Activated T-helper 17 cell treated with anti-CD3 and anti-CD28 coated beads, Interleukin-2, amount 50 U/mL, for 72 hours (primary cell): ENCODE measurements at regions not wholly inside any gene's neighbourhood (a gene's known extent, or its start where the extent isn't known, plus 50 kb on each side); places are given as distances from the start of the nearest gene placed in this dataset.

Experiments
- ATAC-seq: fragments of 150-1000 bp; cut with Tn5 transposase; replicated peaks from 2 replicates; pipeline ENCODE4 v1.10.0; 2021; ENCODE audit warnings: mild to moderate bottlenecking, moderate library complexity
- H3K27ac Mint-ChIP-seq: one replicate; pipeline ENCODE4 v1.8.0; 2022; ENCODE audit warnings: mixed read lengths
- H3K27me3 Mint-ChIP-seq: one replicate; pipeline ENCODE4 v1.8.0; 2022; ENCODE audit warnings: mixed read lengths
- H3K36me3 Mint-ChIP-seq: one replicate; pipeline ENCODE4 v1.8.0; 2022; ENCODE audit warnings: low read depth, mild to moderate bottlenecking, mixed read lengths
- H3K4me1 Mint-ChIP-seq: one replicate; pipeline ENCODE4 v1.8.0; 2022; ENCODE audit warnings: mixed read lengths
- H3K4me3 Mint-ChIP-seq: one replicate; pipeline ENCODE4 v1.8.0; 2022; ENCODE audit warnings: mild to moderate bottlenecking, mixed read lengths
- H3K9me3 Mint-ChIP-seq: one replicate; pipeline ENCODE4 v1.8.0; 2022; ENCODE audit warnings: mixed read lengths

DNA sequence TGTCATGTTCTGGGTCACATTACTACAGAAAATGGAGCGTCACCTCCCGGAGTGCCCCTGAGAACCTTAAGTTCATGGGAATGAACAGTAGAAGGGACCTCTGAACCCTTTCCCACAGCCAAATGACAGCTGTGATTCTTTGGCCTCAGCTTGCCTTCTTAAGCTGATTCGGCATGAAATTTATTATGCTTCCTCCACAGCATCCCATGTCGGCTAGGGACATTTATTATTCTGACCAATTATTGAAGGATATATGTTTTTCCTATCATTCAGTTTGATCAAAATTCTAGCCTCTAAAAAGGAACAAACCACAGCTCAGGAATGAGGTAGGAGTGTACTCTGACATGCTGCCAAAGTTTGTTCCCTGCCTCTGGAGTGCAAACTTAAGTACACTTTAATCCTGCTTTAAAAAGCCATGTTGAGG, 440.6 kb downstream of the CETN3 start:
- Mint-ChIP-seq H3K4me3 (no peak overlapping the region), H3K36me3 (no peaks in the 10 kb centered on the region), H3K4me1 (no peaks in the 10 kb centered on the region), H3K27me3 (no peaks in the 10 kb centered on the region), H3K9me3 (peaks cover 6% of the 10 kb centered on the region), H3K27ac (no peak overlapping the region)
- no peak for ATAC-seq

- Mint-ChIP-seq H3K4me3 (no peak overlapping the region), H3K9me3 (peaks cover 6% of the 10 kb centered on the region), H3K36me3 (no peaks in the 10 kb centered on the region), H3K27ac (no peak overlapping the region), H3K27me3 (no peaks in the 10 kb centered on the region), H3K4me1 (no peaks in the 10 kb centered on the region)
- no peak for ATAC-seq
Observed at GRCh38 chr5:89967771-89968444, 441.6 kb downstream of the CETN3 start.

GRCh38 chr5:89956838-89957237, 452.7 kb downstream of the CETN3 start:
- Mint-ChIP-seq H3K4me1 (no peaks in the 10 kb centered on the region), H3K27me3 (no peaks in the 10 kb centered on the region)
- ATAC-seq: no peak

GRCh38 chr5:89954916-89955315, 454.6 kb downstream of the CETN3 start:
- no peak overlapping the region for H3K4me3 Mint-ChIP-seq
- H3K27me3 Mint-ChIP-seq: no peaks in the 10 kb centered on the region
- no peaks in the 10 kb centered on the region for H3K9me3 Mint-ChIP-seq
- ATAC-seq: no peak
- no peak overlapping the region for H3K27ac Mint-ChIP-seq
- no peaks in the 10 kb centered on the region for H3K4me1 Mint-ChIP-seq
- no peaks in the 10 kb centered on the region for H3K36me3 Mint-ChIP-seq

More at GRCh38 chr5:89956838-89957237, 452.7 kb downstream of the CETN3 start:
- H3K36me3 Mint-ChIP-seq: no peaks in the 10 kb centered on the region
- peaks cover 4% of the 10 kb centered on the region for H3K9me3 Mint-ChIP-seq
- no peak overlapping the region for H3K27ac Mint-ChIP-seq
- H3K4me3 Mint-ChIP-seq: no peak overlapping the region

DNA sequence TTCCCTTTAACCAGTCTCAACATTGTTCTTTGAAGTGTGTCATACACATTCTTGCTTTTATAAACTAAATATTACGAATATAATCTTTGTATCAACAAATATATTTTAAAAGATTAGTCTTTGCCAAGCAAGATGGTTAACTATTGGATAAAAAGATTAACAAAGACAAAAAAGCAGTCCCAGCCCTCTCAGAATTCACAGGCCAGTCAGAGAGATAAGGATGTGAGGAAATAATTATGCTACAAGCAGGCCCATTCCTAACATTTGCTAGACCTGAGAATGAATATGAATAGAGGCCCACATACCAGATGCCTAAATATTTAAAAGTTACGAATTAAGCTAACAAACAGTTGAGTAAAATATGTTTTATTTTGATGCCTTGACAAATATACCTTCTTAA, 457.7 kb downstream of the CETN3 start:
- Mint-ChIP-seq H3K36me3 (no peaks in the 10 kb centered on the region), H3K27me3 (no peaks in the 10 kb centered on the region), H3K4me3 (no peak overlapping the region), H3K4me1 (no peaks in the 10 kb centered on the region), H3K27ac (no peak overlapping the region), H3K9me3 (peaks cover 4% of the 10 kb centered on the region)
- ATAC-seq: no peak

GRCh38 chr5:89950234-89950633, 459.3 kb downstream of the CETN3 start:
- no peaks in the 10 kb centered on the region for H3K27me3 Mint-ChIP-seq
- no peaks in the 10 kb centered on the region for H3K36me3 Mint-ChIP-seq
- no peak overlapping the region for H3K4me3 Mint-ChIP-seq
- H3K27ac Mint-ChIP-seq: no peak overlapping the region
- H3K9me3 Mint-ChIP-seq: peaks cover 4% of the 10 kb centered on the region
- ATAC-seq: no peak
- no peaks in the 10 kb centered on the region for H3K4me1 Mint-ChIP-seq

DNA sequence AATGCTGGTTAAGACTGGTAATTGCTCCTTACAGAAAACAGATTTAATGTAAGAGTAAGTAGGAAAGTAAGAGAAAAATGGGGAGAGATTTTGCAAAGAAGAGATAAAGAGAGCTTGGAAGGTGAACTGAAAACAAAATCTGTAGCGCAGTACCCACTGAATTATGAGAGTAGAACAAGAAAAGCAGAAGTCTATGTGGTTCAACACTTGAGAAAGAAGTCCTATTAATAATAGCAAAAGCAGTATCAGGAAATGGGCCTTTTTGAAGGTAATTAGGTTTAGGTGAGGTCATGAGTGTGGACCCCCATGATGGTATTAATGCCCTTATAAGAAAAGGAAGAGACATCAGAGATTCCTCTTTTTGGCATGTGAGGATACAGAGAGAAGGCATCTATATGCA, 460.6 kb downstream of the CETN3 start:
- Mint-ChIP-seq H3K4me3 (no peak overlapping the region), H3K36me3 (no peaks in the 10 kb centered on the region), H3K27me3 (no peaks in the 10 kb centered on the region), H3K4me1 (no peaks in the 10 kb centered on the region), H3K27ac (no peak overlapping the region), H3K9me3 (peaks cover 4% of the 10 kb centered on the region)
- no peak for ATAC-seq

- Mint-ChIP-seq H3K27me3 (no peaks in the 10 kb centered on the region), H3K9me3 (peaks cover 4% of the 10 kb centered on the region), H3K4me1 (no peaks in the 10 kb centered on the region), H3K36me3 (no peaks in the 10 kb centered on the region), H3K27ac (no peak overlapping the region), H3K4me3 (no peak overlapping the region)
- no peak for ATAC-seq
Observed at GRCh38 chr5:89946916-89947315, 462.6 kb downstream of the CETN3 start.

DNA sequence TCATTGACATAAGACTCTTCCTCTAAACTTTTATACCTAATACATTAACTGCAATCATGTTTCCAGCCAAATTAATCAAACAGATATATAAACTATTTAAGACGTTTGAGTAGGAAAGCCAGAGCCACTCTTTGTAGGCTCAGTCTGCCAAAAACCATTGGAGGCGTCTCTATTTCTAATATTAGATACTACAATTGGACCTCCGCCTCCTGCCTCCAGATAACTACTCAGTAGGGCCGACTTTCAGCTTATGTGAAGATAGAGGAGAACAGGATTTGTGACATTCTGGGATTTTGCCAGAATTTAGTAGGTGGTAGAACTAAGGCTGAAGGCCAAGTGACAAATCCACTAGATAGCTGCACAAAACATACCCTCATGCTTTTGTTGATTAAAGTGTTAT, 463.0 kb downstream of the CETN3 start:
- ATAC-seq: no peak
- Mint-ChIP-seq H3K27me3 (no peaks in the 10 kb centered on the region), H3K9me3 (peaks cover 4% of the 10 kb centered on the region), H3K4me3 (no peak overlapping the region), H3K27ac (no peak overlapping the region), H3K36me3 (no peaks in the 10 kb centered on the region), H3K4me1 (no peaks in the 10 kb centered on the region)

GRCh38 chr5:89942171-89942570, 467.4 kb downstream of the CETN3 start:
- Mint-ChIP-seq H3K27me3 (no peaks in the 10 kb centered on the region), H3K4me1 (no peaks in the 10 kb centered on the region), H3K4me3 (no peak overlapping the region), H3K9me3 (peaks cover 3% of the 10 kb centered on the region), H3K27ac (no peak overlapping the region), H3K36me3 (no peaks in the 10 kb centered on the region)
- ATAC-seq: no peak

- Mint-ChIP-seq H3K4me1 (no peaks in the 10 kb centered on the region), H3K27ac (no peak overlapping the region), H3K4me3 (no peak overlapping the region), H3K9me3 (peaks cover 7% of the 10 kb centered on the region), H3K36me3 (no peaks in the 10 kb centered on the region), H3K27me3 (no peaks in the 10 kb centered on the region)
- no peak for ATAC-seq
Observed at GRCh38 chr5:89936576-89936975, 473.0 kb downstream of the CETN3 start.

- no peak for ATAC-seq
- Mint-ChIP-seq H3K9me3 (peaks cover 4% of the 10 kb centered on the region), H3K36me3 (no peaks in the 10 kb centered on the region), H3K27ac (no peak overlapping the region), H3K27me3 (no peaks in the 10 kb centered on the region), H3K4me3 (no peak overlapping the region), H3K4me1 (no peaks in the 10 kb centered on the region)
Observed at GRCh38 chr5:89934069-89934468, 475.5 kb downstream of the CETN3 start.

- H3K9me3 Mint-ChIP-seq: peaks cover 4% of the 10 kb centered on the region
- H3K27ac Mint-ChIP-seq: no peak overlapping the region
- ATAC-seq: no peak
- H3K27me3 Mint-ChIP-seq: no peaks in the 10 kb centered on the region
- H3K36me3 Mint-ChIP-seq: no peaks in the 10 kb centered on the region
- no peak overlapping the region for H3K4me3 Mint-ChIP-seq
- H3K4me1 Mint-ChIP-seq: no peaks in the 10 kb centered on the region
Observed at GRCh38 chr5:89932771-89933181, 476.8 kb downstream of the CETN3 start.

DNA sequence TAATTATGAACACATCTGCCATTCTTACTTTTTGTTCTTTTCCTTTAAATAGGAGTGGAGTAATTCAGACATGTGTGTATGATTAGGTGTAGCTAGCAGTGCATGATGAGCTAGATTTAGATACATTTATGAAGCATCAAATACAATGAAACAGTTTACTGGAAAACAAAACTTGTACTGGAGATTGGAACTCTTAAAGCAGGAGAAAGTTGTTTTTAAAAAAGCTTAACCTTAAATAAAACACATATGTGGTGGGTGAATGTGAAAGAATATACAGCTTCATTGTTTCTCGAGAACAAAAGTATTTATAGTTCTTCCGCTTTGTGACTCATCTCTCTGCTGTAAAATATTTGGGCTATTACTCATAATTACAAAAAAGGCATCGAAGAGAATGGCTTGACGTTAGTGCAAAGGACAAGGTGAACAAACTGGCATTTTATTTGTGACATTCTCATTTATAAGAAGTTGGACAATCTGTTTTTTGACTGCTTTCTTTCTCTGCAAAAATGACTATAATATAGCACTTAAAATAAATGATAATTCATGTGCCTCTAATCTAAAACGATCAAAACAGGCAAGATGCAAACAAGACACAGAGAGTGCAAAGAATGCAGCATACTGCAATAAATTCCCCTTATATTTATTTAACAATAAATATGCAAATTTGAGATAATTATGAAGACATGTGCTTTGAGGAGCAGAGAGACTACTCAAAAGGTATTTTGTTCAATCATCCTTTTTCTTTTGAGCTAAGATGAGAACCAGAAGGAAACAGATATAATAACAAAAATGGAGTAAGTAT, 478.8 kb downstream of the CETN3 start:
- no peaks in the 10 kb centered on the region for H3K36me3 Mint-ChIP-seq
- no peaks in the 10 kb centered on the region for H3K4me1 Mint-ChIP-seq
- no peaks in the 10 kb centered on the region for H3K27me3 Mint-ChIP-seq
- no peak for ATAC-seq
- H3K4me3 Mint-ChIP-seq: no peak overlapping the region
- H3K9me3 Mint-ChIP-seq: peaks cover 2% of the 10 kb centered on the region
- no peak overlapping the region for H3K27ac Mint-ChIP-seq

- no peak for ATAC-seq
- Mint-ChIP-seq H3K27me3 (no peaks in the 10 kb centered on the region), H3K9me3 (no peaks in the 10 kb centered on the region), H3K4me3 (no peak overlapping the region), H3K4me1 (no peaks in the 10 kb centered on the region), H3K27ac (no peak overlapping the region), H3K36me3 (no peaks in the 10 kb centered on the region)
Observed at GRCh38 chr5:89929834-89930233, 479.7 kb downstream of the CETN3 start.
